Endodermal cell (in vitro differentiated cells): ENCODE measurements at regions not wholly inside any gene's neighbourhood (a gene's known extent, or its start where the extent isn't known, plus 50 kb on each side); places are given as distances from the start of the nearest gene placed in this dataset.

ENCODE experiments used
- DNase-seq: peaks from one replicate; pipeline ENCODE4 v3.0.0-alpha.2; 2017
- H3K27ac ChIP-seq: 2 replicates; pipeline ENCODE4 v1.5.1; 2013; ENCODE audit warnings: mild to moderate bottlenecking, low read depth, low read length, moderate library complexity
- H3K27me3 ChIP-seq: 2 replicates; pipeline ENCODE4 v1.6.1; 2013; ENCODE audit warnings: mild to moderate bottlenecking, low read length, moderate library complexity; ENCODE audit not compliant: insufficient read depth, control insufficient read depth, poor library complexity, severe bottlenecking
- H3K36me3 ChIP-seq: 2 replicates; pipeline ENCODE4 v1.7.0; 2013; ENCODE audit warnings: mild to moderate bottlenecking, low read length, moderate library complexity; ENCODE audit not compliant: control insufficient read depth, insufficient read depth
- H3K4me1 ChIP-seq: one replicate; pipeline ENCODE4 v1.7.0; 2013; ENCODE audit warnings: low read length; ENCODE audit not compliant: control insufficient read depth, insufficient read depth
- H3K4me3 ChIP-seq: 2 replicates; pipeline ENCODE4 v1.5.1; 2013; ENCODE audit warnings: mild to moderate bottlenecking, low read length, moderate library complexity
- H3K9ac ChIP-seq: 2 replicates; pipeline ENCODE4 v1.6.1; 2013; ENCODE audit warnings: mild to moderate bottlenecking, low read length, moderate library complexity; ENCODE audit not compliant: poor library complexity, severe bottlenecking; ENCODE audit errors: extremely low read depth
- H3K9me3 ChIP-seq: 2 replicates; pipeline ENCODE4 v1.6.1; 2013; ENCODE audit warnings: mild to moderate bottlenecking, low read length, moderate library complexity; ENCODE audit not compliant: control insufficient read depth
- H3K27ac Mint-ChIP-seq: 2 replicates; pipeline ENCODE4 v1.8.0; 2020; ENCODE audit warnings: mixed read lengths
- H3K27me3 Mint-ChIP-seq: 2 replicates; pipeline ENCODE4 v1.8.0; 2021; ENCODE audit warnings: mild to moderate bottlenecking, mixed read lengths; ENCODE audit not compliant: insufficient read depth
- H3K36me3 Mint-ChIP-seq: 2 replicates; pipeline ENCODE4 v1.8.0; 2020; ENCODE audit warnings: low read depth, mixed read lengths
- H3K4me1 Mint-ChIP-seq: 2 replicates; pipeline ENCODE4 v1.8.0; 2020; ENCODE audit warnings: mixed read lengths
- H3K4me3 Mint-ChIP-seq: 2 replicates; pipeline ENCODE4 v1.8.0; 2020; ENCODE audit warnings: mild to moderate bottlenecking, moderate library complexity, mixed read lengths
- H3K9me3 Mint-ChIP-seq: 2 replicates; pipeline ENCODE4 v1.8.0; 2020; ENCODE audit warnings: mild to moderate bottlenecking, mixed read lengths
- CTCF ChIP-seq: fragments of 200-600 bp; sonication (generic); conservative IDR thresholded peaks from 2 replicates; pipeline ENCODE4 v1.5.0; 2021; ENCODE audit warnings: antibody characterized with exemption, mild to moderate bottlenecking
- WGBS, 2 experiments: methylation state at CpG; one replicate each; pipeline versions ENCODE4 v1.1.5 to v1.1.7; 2013; ENCODE audit warnings: missing lambda C conversion rate in 2 of 2, mixed read lengths in 1 of 2; ENCODE audit not compliant: insufficient coverage in 1 of 2, insufficient read length in 1 of 2; 5-methylcytosine and 5-hydroxymethylcytosine counted together

GRCh38 chr21:35633501-35633900, 426.8 kb downstream of the SETD4 start:
- H3K9me3 ChIP-seq: no peaks in the 10 kb centered on the region
- DNase-seq: no peak
- Mint-ChIP-seq H3K4me3 (no peak overlapping the region), H3K27me3 (no peaks in the 10 kb centered on the region), H3K4me1 (peaks cover under 1% of the 10 kb centered on the region), H3K36me3 (no peaks in the 10 kb centered on the region), H3K27ac (no peak overlapping the region), H3K9me3 (no peaks in the 10 kb centered on the region)
- H3K9ac ChIP-seq: no peak overlapping the region
- no peaks in the 10 kb centered on the region for H3K27me3 ChIP-seq
- H3K4me3 ChIP-seq: no peak overlapping the region
- WGBS, 2 experiments: 89 to 95% methylated on average over 6 to 9 of the region's 9 CpGs
- H3K4me1 ChIP-seq: no peaks in the 10 kb centered on the region
- no peak overlapping the region for H3K27ac ChIP-seq
- no peaks in the 10 kb centered on the region for H3K36me3 ChIP-seq
- TF ChIP-seq CTCF: no peak

- H3K27me3 Mint-ChIP-seq: no peaks in the 10 kb centered on the region
- no peak for DNase-seq
- H3K4me3 ChIP-seq: no peak overlapping the region
- no peak for TF ChIP-seq CTCF
- H3K36me3 Mint-ChIP-seq: no peaks in the 10 kb centered on the region
- H3K9me3 Mint-ChIP-seq: no peaks in the 10 kb centered on the region
- H3K4me1 Mint-ChIP-seq: peaks cover 7% of the 10 kb centered on the region
- H3K27me3 ChIP-seq: no peaks in the 10 kb centered on the region
- H3K27ac Mint-ChIP-seq: no peak overlapping the region
- no peaks in the 10 kb centered on the region for H3K36me3 ChIP-seq
- H3K9me3 ChIP-seq: no peaks in the 10 kb centered on the region
- no peak overlapping the region for H3K9ac ChIP-seq
- H3K27ac ChIP-seq: no peak overlapping the region
- H3K4me3 Mint-ChIP-seq: no peak overlapping the region
- H3K4me1 ChIP-seq: no peaks in the 10 kb centered on the region
- 92 to 95% methylated on average over 3 to 5 of the region's 5 CpGs for WGBS, 2 experiments
Observed at GRCh38 chr21:35632711-35633110, 427.6 kb downstream of the SETD4 start.

GRCh38 chr21:35628316-35628715, 432.0 kb downstream of the SETD4 start:
- no peak overlapping the region for H3K9ac ChIP-seq
- Mint-ChIP-seq H3K27ac (peak overlapping the region; percentile 50), H3K36me3 (no peaks in the 10 kb centered on the region), H3K9me3 (no peaks in the 10 kb centered on the region), H3K4me1 (peaks cover 7% of the 10 kb centered on the region), H3K27me3 (no peaks in the 10 kb centered on the region), H3K4me3 (no peak overlapping the region)
- no peaks in the 10 kb centered on the region for H3K27me3 ChIP-seq
- WGBS, 2 experiments: 68 to 89% methylated on average over 2 to 3 of the region's 3 CpGs
- no peak overlapping the region for H3K4me3 ChIP-seq
- H3K4me1 ChIP-seq: no peaks in the 10 kb centered on the region
- no peaks in the 10 kb centered on the region for H3K36me3 ChIP-seq
- no peak overlapping the region for H3K27ac ChIP-seq
- H3K9me3 ChIP-seq: no peaks in the 10 kb centered on the region
- no peak for DNase-seq
- no peak for TF ChIP-seq CTCF
